Neural crest cell (in vitro differentiated cells): ENCODE measurements at regions not wholly inside any gene's neighbourhood (a gene's known extent, or its start where the extent isn't known, plus 50 kb on each side); places are given as distances from the start of the nearest gene placed in this dataset.
"Not testable (repeated sequence)": the region's sequence is repeated elsewhere in the genome, so short reads cannot be mapped to it uniquely, and the experiment has no call there.

ENCODE experiments used
- DNase-seq: peaks from one replicate; pipeline ENCODE4 v3.0.0; 2021; ENCODE audit warnings: low read depth, mixed read lengths, low spot score
- H3K27ac Mint-ChIP-seq: one replicate; pipeline ENCODE4 v1.8.0; 2021; ENCODE audit warnings: mild to moderate bottlenecking, mixed read lengths; ENCODE audit not compliant: unreplicated experiment
- H3K27me3 Mint-ChIP-seq: 2 replicates; pipeline ENCODE4 v1.8.0; 2021; ENCODE audit warnings: low read depth, mild to moderate bottlenecking, mixed read lengths
- H3K36me3 Mint-ChIP-seq: 2 replicates; pipeline ENCODE4 v1.8.0; 2021; ENCODE audit warnings: low read depth, mild to moderate bottlenecking, mixed read lengths
- H3K4me1 Mint-ChIP-seq: 2 replicates; pipeline ENCODE4 v1.8.0; 2021; ENCODE audit warnings: mixed read lengths
- H3K4me3 Mint-ChIP-seq: one replicate; pipeline ENCODE4 v1.8.0; 2021; ENCODE audit warnings: mild to moderate bottlenecking, mixed read lengths
- H3K9me3 Mint-ChIP-seq: 2 replicates; pipeline ENCODE4 v1.8.0; 2021; ENCODE audit warnings: mixed read lengths
- TF ChIP-seq, protein P1 (sequence below): fragments of 200-600 bp; sonication (generic); conservative IDR thresholded peaks from 2 replicates; pipeline ENCODE4 v1.5.0; 2021; ENCODE audit warnings: antibody characterized with exemption, mild to moderate bottlenecking

- TF ChIP-seq, protein P1, sequence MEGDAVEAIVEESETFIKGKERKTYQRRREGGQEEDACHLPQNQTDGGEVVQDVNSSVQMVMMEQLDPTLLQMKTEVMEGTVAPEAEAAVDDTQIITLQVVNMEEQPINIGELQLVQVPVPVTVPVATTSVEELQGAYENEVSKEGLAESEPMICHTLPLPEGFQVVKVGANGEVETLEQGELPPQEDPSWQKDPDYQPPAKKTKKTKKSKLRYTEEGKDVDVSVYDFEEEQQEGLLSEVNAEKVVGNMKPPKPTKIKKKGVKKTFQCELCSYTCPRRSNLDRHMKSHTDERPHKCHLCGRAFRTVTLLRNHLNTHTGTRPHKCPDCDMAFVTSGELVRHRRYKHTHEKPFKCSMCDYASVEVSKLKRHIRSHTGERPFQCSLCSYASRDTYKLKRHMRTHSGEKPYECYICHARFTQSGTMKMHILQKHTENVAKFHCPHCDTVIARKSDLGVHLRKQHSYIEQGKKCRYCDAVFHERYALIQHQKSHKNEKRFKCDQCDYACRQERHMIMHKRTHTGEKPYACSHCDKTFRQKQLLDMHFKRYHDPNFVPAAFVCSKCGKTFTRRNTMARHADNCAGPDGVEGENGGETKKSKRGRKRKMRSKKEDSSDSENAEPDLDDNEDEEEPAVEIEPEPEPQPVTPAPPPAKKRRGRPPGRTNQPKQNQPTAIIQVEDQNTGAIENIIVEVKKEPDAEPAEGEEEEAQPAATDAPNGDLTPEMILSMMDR = no peak
- no peaks in the 10 kb centered on the region for H3K4me1 Mint-ChIP-seq
- no peaks in the 10 kb centered on the region for H3K27me3 Mint-ChIP-seq
- H3K4me3 Mint-ChIP-seq = no peak overlapping the region
- H3K27ac Mint-ChIP-seq = no peak overlapping the region
- DNase-seq = no peak
- no peaks in the 10 kb centered on the region for H3K9me3 Mint-ChIP-seq
- no peaks in the 10 kb centered on the region for H3K36me3 Mint-ChIP-seq
Observed at GRCh38 chr5:44695259-44695658, 113.5 kb upstream of the MRPS30 start.

GRCh38 chr5:44691802-44692201 is 116.9 kb upstream of the MRPS30 start:
- no peak overlapping the region for H3K27ac Mint-ChIP-seq
- no peak for DNase-seq

GRCh38 chr5:44681906-44682305 is 126.8 kb upstream of the MRPS30 start:
- H3K9me3 Mint-ChIP-seq = peaks cover 6% of the 10 kb centered on the region
- H3K36me3 Mint-ChIP-seq = no peaks in the 10 kb centered on the region
- H3K4me1 Mint-ChIP-seq = no peaks in the 10 kb centered on the region
- H3K27ac Mint-ChIP-seq = no peak overlapping the region
- H3K4me3 Mint-ChIP-seq = no peak overlapping the region
- H3K27me3 Mint-ChIP-seq = no peaks in the 10 kb centered on the region
- TF ChIP-seq, protein P1 = no peak
- DNase-seq = no peak

More at GRCh38 chr5:44691802-44692201, 116.9 kb upstream of the MRPS30 start:
- TF ChIP-seq, protein P1 = no peak
- Mint-ChIP-seq H3K36me3 (no peaks in the 10 kb centered on the region), H3K27me3 (no peaks in the 10 kb centered on the region), H3K4me3 (no peak overlapping the region), H3K4me1 (no peaks in the 10 kb centered on the region), H3K9me3 (peaks cover 4% of the 10 kb centered on the region)

DNA sequence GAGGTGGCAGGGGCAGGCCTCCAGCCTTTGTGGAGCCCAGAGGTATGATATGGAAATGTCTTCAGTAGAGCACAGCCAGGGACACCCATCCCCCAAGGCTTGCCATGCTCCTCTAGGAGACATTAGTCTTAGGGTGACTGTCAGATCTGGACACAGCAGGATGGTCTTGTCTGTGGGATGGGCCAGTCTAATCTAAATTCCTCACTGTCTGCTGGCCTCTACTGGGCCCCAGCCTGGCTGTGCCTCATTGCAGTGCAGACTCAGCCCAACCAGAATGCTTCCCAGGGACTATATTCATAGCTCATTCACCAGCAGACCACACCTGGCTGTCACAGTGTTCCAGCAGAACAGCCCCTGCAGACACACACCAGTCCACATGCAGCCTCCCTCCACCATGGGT is 129.5 kb upstream of the MRPS30 start:
- Mint-ChIP-seq H3K4me1 (no peaks in the 10 kb centered on the region), H3K4me3 (no peak overlapping the region), H3K9me3 (peaks cover 6% of the 10 kb centered on the region), H3K27me3 (no peaks in the 10 kb centered on the region), H3K27ac (no peak overlapping the region), H3K36me3 (no peaks in the 10 kb centered on the region)
- TF ChIP-seq, protein P1 = no peak
- DNase-seq = no peak

DNA sequence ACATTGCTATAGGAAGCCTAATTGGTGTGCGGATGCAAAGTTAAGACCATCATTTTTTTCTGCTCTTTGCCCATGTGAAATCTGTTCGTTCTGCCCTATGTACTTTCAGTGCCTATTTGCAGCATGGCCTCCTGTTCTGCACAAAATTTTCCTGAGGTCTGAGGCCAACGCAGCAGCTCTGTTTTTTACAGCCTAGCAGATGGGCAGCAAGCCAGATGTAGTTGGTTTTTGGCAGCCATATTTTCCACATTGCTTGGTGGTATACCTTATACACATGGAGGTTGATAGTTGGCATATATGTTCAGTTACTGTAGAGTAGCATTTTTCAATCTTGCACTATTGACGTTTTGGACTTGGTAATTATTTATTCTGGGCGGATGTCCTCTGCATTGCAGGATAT is 133.5 kb upstream of the MRPS30 start:
- TF ChIP-seq, protein P1 = no peak

DNA sequence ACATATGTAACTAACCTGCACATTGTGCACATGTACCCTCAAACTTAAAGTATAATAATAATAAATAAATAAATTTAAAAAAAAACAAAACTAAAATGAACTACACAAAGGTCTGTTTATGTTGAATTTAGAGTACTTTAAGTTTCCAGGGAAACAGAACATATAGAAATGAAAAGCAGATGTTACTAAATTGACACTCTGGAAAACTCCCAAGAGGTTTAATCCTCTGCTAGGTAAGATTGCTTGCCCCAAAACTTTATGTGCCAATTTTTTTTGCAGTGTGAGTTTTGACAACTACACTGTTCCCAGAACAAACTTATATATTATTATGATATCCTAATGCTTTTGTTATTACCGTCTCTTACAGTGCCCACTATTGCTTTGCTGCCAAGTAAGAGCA is 134.3 kb upstream of the MRPS30 start:
- Mint-ChIP-seq H3K9me3 (peaks cover 2% of the 10 kb centered on the region), H3K4me1 (no peaks in the 10 kb centered on the region), H3K4me3 (no peak overlapping the region), H3K36me3 (no peaks in the 10 kb centered on the region), H3K27ac (no peak overlapping the region), H3K27me3 (no peaks in the 10 kb centered on the region)
- TF ChIP-seq, protein P1 = no peak
- DNase-seq = no peak

More for the DNA sequence above, 133.5 kb upstream of the MRPS30 start:
- Mint-ChIP-seq H3K27me3 (no peaks in the 10 kb centered on the region), H3K4me1 (no peaks in the 10 kb centered on the region), H3K36me3 (no peaks in the 10 kb centered on the region), H3K4me3 (no peak overlapping the region), H3K27ac (no peak overlapping the region), H3K9me3 (peaks cover 6% of the 10 kb centered on the region)
- no peak for DNase-seq

DNA sequence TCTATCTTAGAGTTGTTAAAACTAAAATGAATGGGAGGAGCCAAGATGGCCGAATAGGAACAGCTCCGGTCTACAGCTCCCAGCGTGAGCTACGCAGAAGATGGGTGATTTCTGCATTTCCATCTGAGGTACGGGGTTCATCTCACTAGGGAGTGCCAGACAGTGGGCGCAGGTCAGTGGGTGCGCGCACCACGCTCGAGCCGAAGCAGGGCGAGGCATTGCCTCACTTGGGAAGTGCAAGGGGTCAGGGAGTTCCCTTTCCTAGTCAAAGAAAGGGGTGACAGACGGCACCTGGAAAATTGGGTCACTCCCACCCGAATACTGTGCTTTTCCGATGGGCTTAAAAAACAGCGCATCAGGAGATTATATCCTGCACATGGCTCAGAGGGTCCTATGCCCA is 140.3 kb upstream of the MRPS30 start:
- not testable (repeated sequence) for H3K36me3 Mint-ChIP-seq, H3K27me3 Mint-ChIP-seq, H3K27ac Mint-ChIP-seq, H3K9me3 Mint-ChIP-seq, H3K4me3 Mint-ChIP-seq, DNase-seq, H3K4me1 Mint-ChIP-seq
